H1 (cell line): ENCODE measurements at regions not wholly inside any gene's neighbourhood (a gene's known extent, or its start where the extent isn't known, plus 50 kb on each side); places are given as distances from the start of the nearest gene placed in this dataset.

Source experiments
- CTCF ChIA-PET: fragments of 300-600 bp; sonication (Branson Sonifier 250); formaldehyde crosslinking; loops from one replicate; lab custom pipeline; 2021; ENCODE audit not compliant: partially characterized antibody; lab: Charles Lee
- POLR2A ChIA-PET: fragments of 300-600 bp; sonication (Branson Sonifier 250); formaldehyde crosslinking; loops from one replicate; lab custom pipeline; 2021; ENCODE audit warnings: inconsistent platforms; ENCODE audit not compliant: partially characterized antibody; lab: Charles Lee
- DNase-seq, 2 experiments: peaks; one replicate each; pipeline versions ENCODE4 v3.0.0 to v3.0.0-alpha.2; 2010 to 2022; ENCODE audit warnings: low spot score in 2 of 2, low read depth in 1 of 2, mixed read lengths in 1 of 2
- FAIRE-seq: peaks from 2 replicates; lab custom pipeline; 2011; peaks lifted over from hg19 to GRCh38; lab: Jason Lieb, UNC
- H2AFZ ChIP-seq: 2 replicates; pipeline ENCODE4 v1.8.1; 2012; ENCODE audit warnings: low read length, inconsistent platforms
- H2AK5ac ChIP-seq: 2 replicates; pipeline ENCODE4 v1.6.1; 2013; ENCODE audit warnings: low read depth, low read length
- H2BK120ac ChIP-seq: replicated peaks from 2 replicates; pipeline ENCODE3; 2013; ENCODE audit warnings: low read depth, low read length, inconsistent platforms
- H2BK12ac ChIP-seq: 2 replicates; pipeline ENCODE4 v1.6.1; 2013; ENCODE audit warnings: low read depth, low read length
- H2BK15ac ChIP-seq: 2 replicates; pipeline ENCODE4 v1.6.1; 2013; ENCODE audit warnings: low read length
- H2BK20ac ChIP-seq: 2 replicates; pipeline ENCODE4 v1.6.1; 2013; ENCODE audit warnings: low read length
- H2BK5ac ChIP-seq: 2 replicates; pipeline ENCODE4 v1.6.1; 2013; ENCODE audit warnings: low read depth, low read length
- H3K14ac ChIP-seq: 2 replicates; pipeline ENCODE4 v1.6.1; 2013; ENCODE audit warnings: inconsistent platforms; ENCODE audit not compliant: insufficient read length
- H3K18ac ChIP-seq: 2 replicates; pipeline ENCODE4 v1.6.1; 2013; ENCODE audit warnings: low read length; ENCODE audit errors: extremely low read depth
- H3K23ac ChIP-seq: 2 replicates; pipeline ENCODE4 v1.6.1; 2013; ENCODE audit warnings: inconsistent platforms; ENCODE audit not compliant: insufficient read length
- H3K23me2 ChIP-seq: 2 replicates; pipeline ENCODE4 v1.6.1; 2013; ENCODE audit warnings: low read depth, low read length
- H3K27ac ChIP-seq: 2 replicates; pipeline ENCODE4 v1.6.1; 2011; ENCODE audit warnings: low read depth, low read length, inconsistent platforms
- H3K27me3 ChIP-seq, 4 experiments: replicated peaks in 1 of 4; 1 replicate in 1 of 4; 2 replicates in 3 of 4; pipeline versions ENCODE4 v1.6.1 to v1.8.1; 2011 to 2013; ENCODE audit warnings: low read length in 3 of 4, mild to moderate bottlenecking in 3 of 4, inconsistent platforms in 2 of 4, mixed read lengths in 2 of 4, moderate library complexity in 1 of 4; ENCODE audit not compliant: control insufficient read depth in 3 of 4, insufficient read depth in 3 of 4; ENCODE audit errors: extremely low read depth in 1 of 4
- H3K36me3 ChIP-seq, 4 experiments: 2 replicates each; pipeline versions ENCODE4 v1.6.1 to v1.8.1; 2011 to 2013; ENCODE audit warnings: mild to moderate bottlenecking in 4 of 4, low read length in 3 of 4, moderate library complexity in 2 of 4, control low read depth in 1 of 4, inconsistent platforms in 1 of 4; ENCODE audit not compliant: insufficient read depth in 4 of 4, control insufficient read depth in 2 of 4
- H3K4ac ChIP-seq: replicated peaks from 2 replicates; pipeline ENCODE3; 2013; ENCODE audit warnings: low read length, low read depth, mixed read lengths, inconsistent platforms; ENCODE audit not compliant: insufficient read length
- H3K4me1 ChIP-seq, 4 experiments: replicated peaks in 1 of 4; 1 replicate in 1 of 4; 2 replicates in 3 of 4; pipeline versions ENCODE4 v1.6.1 to v1.8.1; 2011 to 2013; ENCODE audit warnings: low read length in 3 of 4, inconsistent platforms in 2 of 4, mixed read lengths in 1 of 4; ENCODE audit not compliant: insufficient read depth in 4 of 4, control insufficient read depth in 3 of 4
- H3K4me2 ChIP-seq, 2 experiments: 2 replicates each; pipeline versions ENCODE4 v1.6.1 to v1.8.1; 2011 to 2013; ENCODE audit warnings: low read depth in 2 of 2, low read length in 2 of 2, control low read depth in 1 of 2, inconsistent platforms in 1 of 2, mild to moderate bottlenecking in 1 of 2; ENCODE audit not compliant: insufficient read depth in 1 of 2
- H3K4me3 ChIP-seq, 4 experiments: fragments of 200-600, 300-600 bp in 1 of 4; sonication (generic), shearing (Covaris generic), sonication (Bioruptor Twin) in 1 of 4; 2 replicates each; pipeline versions ENCODE4 v1.5.1 to v1.8.1; 2011 to 2016; ENCODE audit warnings: low read length in 4 of 4, low read depth in 3 of 4, control low read depth in 2 of 4, inconsistent platforms in 2 of 4, mild to moderate bottlenecking in 2 of 4, mixed read lengths in 1 of 4, moderate library complexity in 1 of 4; ENCODE audit not compliant: insufficient read depth in 2 of 4; ENCODE audit errors: extremely low read depth in 1 of 4
- H3K56ac ChIP-seq: replicated peaks from 2 replicates; pipeline ENCODE3; 2013; ENCODE audit warnings: low read depth, mild to moderate bottlenecking, mixed read lengths, low read length, inconsistent platforms; ENCODE audit not compliant: insufficient read length
- H3K79me1 ChIP-seq: 2 replicates; pipeline ENCODE4 v1.6.1; 2013; ENCODE audit warnings: low read depth, low read length, control low read depth
- H3K79me2 ChIP-seq, 2 experiments: 2 replicates each; pipeline versions ENCODE4 v1.6.1 to v1.8.1; 2012 to 2013; ENCODE audit warnings: low read length in 2 of 2, mild to moderate bottlenecking in 2 of 2, inconsistent platforms in 1 of 2; ENCODE audit not compliant: insufficient read depth in 2 of 2, control insufficient read depth in 1 of 2
- H3K9ac ChIP-seq, 4 experiments: replicated peaks in 1 of 4; 1 replicate in 1 of 4; 2 replicates in 3 of 4; pipeline versions ENCODE4 v1.6.1 to v1.8.1; 2011 to 2013; ENCODE audit warnings: low read depth in 3 of 4, low read length in 3 of 4, control low read depth in 2 of 4, mild to moderate bottlenecking in 2 of 4, moderate library complexity in 2 of 4, inconsistent platforms in 1 of 4; ENCODE audit errors: extremely low read depth in 1 of 4
- H3K9me3 ChIP-seq, 2 experiments: 2 replicates each; pipeline versions ENCODE4 v1.6.1 to v1.8.1; 2012 to 2013; ENCODE audit warnings: mild to moderate bottlenecking in 2 of 2, moderate library complexity in 2 of 2, control low read depth in 1 of 2, inconsistent platforms in 1 of 2, low read depth in 1 of 2, low read length in 1 of 2, mixed read lengths in 1 of 2; ENCODE audit not compliant: insufficient read depth in 2 of 2
- H4K20me1 ChIP-seq, 2 experiments: replicated peaks in 1 of 2; 2 replicates each; pipeline versions ENCODE3 to v1.8.1; 2011 to 2013; ENCODE audit warnings: inconsistent platforms in 2 of 2, low read length in 2 of 2, mild to moderate bottlenecking in 1 of 2; ENCODE audit not compliant: insufficient read depth in 2 of 2, control insufficient read depth in 1 of 2
- H4K5ac ChIP-seq: 2 replicates; pipeline ENCODE4 v1.6.1; 2013; ENCODE audit warnings: low read length, low read depth, mixed read lengths, inconsistent platforms; ENCODE audit not compliant: insufficient read length
- H4K8ac ChIP-seq: 2 replicates; pipeline ENCODE4 v1.8.0; 2013; ENCODE audit warnings: mild to moderate bottlenecking, moderate library complexity, low read length, inconsistent platforms; ENCODE audit not compliant: insufficient read depth; ENCODE audit errors: extremely low read depth
- H4K91ac ChIP-seq: replicated peaks from 2 replicates; pipeline ENCODE3; 2013; ENCODE audit warnings: low read length, mixed read lengths, inconsistent platforms; ENCODE audit not compliant: insufficient read length
- CBX5 ChIP-seq: fragments of 300-800, 300-1000 bp; sonication (generic); IDR thresholded peaks from 2 replicates; pipeline ENCODE4 v1.7.1; 2016; ENCODE audit warnings: antibody characterized with exemption, low read length, low read depth
- RXRA ChIP-seq: IDR thresholded peaks from 2 replicates; pipeline ENCODE4 v1.6.1; 2011; ENCODE audit warnings: low read depth, mild to moderate bottlenecking, low read length, moderate library complexity; ENCODE audit not compliant: insufficient read depth
- SIRT6 ChIP-seq: IDR thresholded peaks from one replicate; pipeline ENCODE4 v1.7.1; 2012; ENCODE audit warnings: low read length, inconsistent platforms
- TBP ChIP-seq: IDR thresholded peaks from 2 replicates; pipeline ENCODE4 v1.6.1; 2011; ENCODE audit warnings: low read depth, low read length, improper control_type of control experiment
- YY1 ChIP-seq: IDR thresholded peaks from 2 replicates; pipeline ENCODE4 v1.6.1; 2011; ENCODE audit warnings: low read depth, mild to moderate bottlenecking, low read length
- WGBS, 2 experiments: shearing (Covaris generic) in 1 of 2; methylation state at CpG; one replicate each; pipeline versions ENCODE4 v1.1.6 to v1.1.7; 2013 to 2015; ENCODE audit warnings: low lambda C conversion rate in 2 of 2, mixed read lengths in 2 of 2, inconsistent platforms in 1 of 2, low coverage in 1 of 2, missing lambda C conversion rate in 1 of 2; ENCODE audit not compliant: insufficient replicate concordance in 2 of 2, insufficient coverage in 1 of 2, insufficient read length in 1 of 2; ENCODE audit errors: extremely low coverage in 1 of 2, missing lambda C conversion rate in 1 of 2; 5-methylcytosine and 5-hydroxymethylcytosine counted together

- DNase-seq: no peak
- no peak overlapping the region for H4K8ac ChIP-seq
- no peak overlapping the region for H2BK120ac ChIP-seq
- H2BK5ac ChIP-seq: no peak overlapping the region
- no peaks in the 10 kb centered on the region for H3K4me1 ChIP-seq
- H3K27me3 ChIP-seq: no peaks in the 10 kb centered on the region
- no peak overlapping the region for H2BK20ac ChIP-seq
- H3K23me2 ChIP-seq: no peaks in the 10 kb centered on the region
- H2AFZ ChIP-seq: no peak overlapping the region
- H3K79me1 ChIP-seq: no peaks in the 10 kb centered on the region
- H3K14ac ChIP-seq: no peak overlapping the region
- no peak overlapping the region for H3K56ac ChIP-seq
- H2AK5ac ChIP-seq: no peak overlapping the region
- H3K23ac ChIP-seq: no peak overlapping the region
- ChIA-PET CTCF (interaction anchor here (1.0 kb wide), 1 partner anchor 17 kb away, joined by 3 read pairs; no protein-coding TSS in a partner anchor), POLR2A (no interaction called here)
- peaks cover 7 to 15% of the 10 kb centered on the region in 2 experiments for H3K9me3 ChIP-seq
- H3K9ac ChIP-seq: no peak overlapping the region
- no peaks in the 10 kb centered on the region for H3K36me3 ChIP-seq
- TF ChIP-seq TBP (no peak), RXRA (no peak), SIRT6 (no peak), YY1 (no peak), CBX5 (no peak)
- TF ChIP-seq, all 59 proteins: peak for 0
- WGBS, 2 experiments: 92% methylated on average over 2 of the region's 2 CpGs; no CpG with 5 or more reads in 1 of the 2 experiments
- no peak overlapping the region for H3K18ac ChIP-seq
- no peak overlapping the region for H3K27ac ChIP-seq
- no peak for FAIRE-seq
- no peak overlapping the region for H2BK12ac ChIP-seq
- no peak overlapping the region for H4K5ac ChIP-seq
- no peak overlapping the region for H2BK15ac ChIP-seq
- no peak overlapping the region for H3K4ac ChIP-seq
- no peak overlapping the region for H4K91ac ChIP-seq
- no peaks in the 10 kb centered on the region for H3K79me2 ChIP-seq
- no peaks in the 10 kb centered on the region for H4K20me1 ChIP-seq
- H3K4me3 ChIP-seq: no peak overlapping the region
- H3K4me2 ChIP-seq: no peak overlapping the region
Observed at GRCh38 chr9:109834855-109835254, 54.9 kb downstream of the PALM2AKAP2 start.
